ENCODE measurements at regions not wholly inside any gene's neighbourhood (a gene's known extent, or its start where the extent isn't known, plus 50 kb on each side); places are given as distances from the start of the nearest gene placed in this dataset.
"Not testable (repeated sequence)": the region's sequence is repeated elsewhere in the genome, so short reads cannot be mapped to it uniquely, and the experiment has no call there.

- H3K4me1 ChIP-seq (ENCODE audit: control insufficient read depth, insufficient read depth, low read length), result no peaks in the 10 kb centered on the region
- H3K4me3 ChIP-seq (ENCODE audit: low read length), result no peak overlapping the region
- no peak for DNase-seq
- no peak overlapping the region for H3K9ac ChIP-seq (ENCODE audit: extremely low read depth, low read length, poor library complexity, severe bottlenecking)
- TF ChIP-seq CTCF (conservative IDR thresholded peaks at IDR 0.05), result no peak
- no peaks in the 10 kb centered on the region for H3K36me3 ChIP-seq (ENCODE audit: control insufficient read depth, insufficient read depth, low read length)
- H3K36me3 Mint-ChIP-seq (ENCODE audit: low read depth), result no peaks in the 10 kb centered on the region
- no peaks in the 10 kb centered on the region for H3K27me3 ChIP-seq (ENCODE audit: control insufficient read depth, insufficient read depth, low read length, poor library complexity, severe bottlenecking)
- H3K27ac ChIP-seq (ENCODE audit: low read depth, low read length), result no peak overlapping the region
- no peak overlapping the region for H3K27ac Mint-ChIP-seq
- 93 to 100% methylated on average over 1 to 2 of the region's 2 CpGs for WGBS, 2 experiments (ENCODE audit: insufficient coverage in 1 of 2, insufficient read length in 1 of 2)
- peaks cover 5% of the 10 kb centered on the region for H3K27me3 Mint-ChIP-seq (ENCODE audit: insufficient read depth)
- no peaks in the 10 kb centered on the region for H3K9me3 ChIP-seq (ENCODE audit: control insufficient read depth, low read length)
- H3K4me3 Mint-ChIP-seq, result no peak overlapping the region
- peaks cover 2% of the 10 kb centered on the region for H3K9me3 Mint-ChIP-seq
- H3K4me1 Mint-ChIP-seq, result no peaks in the 10 kb centered on the region
Observed at GRCh38 chr9:7636309-7636708, 163.3 kb downstream of the DMAC1 start.

- H3K36me3 Mint-ChIP-seq (ENCODE audit: low read depth), result not testable (repeated sequence)
- WGBS, 2 experiments (ENCODE audit: insufficient coverage in 1 of 2, insufficient read length in 1 of 2), result 40 to 47% methylated on average over 5 to 7 of the region's 7 CpGs
Observed at GRCh38 chr9:7626571-7627029, 173.0 kb downstream of the DMAC1 start.

GRCh38 chr9:7622481-7622880 is 177.1 kb downstream of the DMAC1 start:
- Histone ChIP-seq H3K9ac (ENCODE audit: extremely low read depth, low read length, poor library complexity, severe bottlenecking) (no peak overlapping the region), H3K36me3 (ENCODE audit: control insufficient read depth, insufficient read depth, low read length) (no peaks in the 10 kb centered on the region), H3K9me3 (ENCODE audit: control insufficient read depth, low read length) (peaks cover 4% of the 10 kb centered on the region), H3K4me3 (ENCODE audit: low read length) (no peak overlapping the region), H3K27ac (ENCODE audit: low read depth, low read length) (no peak overlapping the region), H3K27me3 (ENCODE audit: control insufficient read depth, insufficient read depth, low read length, poor library complexity, severe bottlenecking) (peaks cover 21% of the 10 kb centered on the region), H3K4me1 (ENCODE audit: control insufficient read depth, insufficient read depth, low read length) (no peaks in the 10 kb centered on the region)
- peaks cover 25% of the 10 kb centered on the region for H3K27me3 Mint-ChIP-seq (ENCODE audit: insufficient read depth)
- WGBS, 2 experiments (ENCODE audit: insufficient coverage in 1 of 2, insufficient read length in 1 of 2), result 75 to 80% methylated on average over 1 to 2 of the region's 2 CpGs
- no peak overlapping the region for H3K27ac Mint-ChIP-seq
- H3K9me3 Mint-ChIP-seq, result peaks cover 3% of the 10 kb centered on the region
- TF ChIP-seq CTCF (conservative IDR thresholded peaks at IDR 0.05), result no peak
- H3K36me3 Mint-ChIP-seq (ENCODE audit: low read depth), result no peaks in the 10 kb centered on the region
- peaks cover 11% of the 10 kb centered on the region for H3K4me1 Mint-ChIP-seq
- no peak for DNase-seq
- no peak overlapping the region for H3K4me3 Mint-ChIP-seq

More at GRCh38 chr9:7626571-7627029, 173.0 kb downstream of the DMAC1 start:
- peaks cover 21% of the 10 kb centered on the region for H3K27me3 ChIP-seq (ENCODE audit: control insufficient read depth, insufficient read depth, low read length, poor library complexity, severe bottlenecking)
- H3K27me3 Mint-ChIP-seq (ENCODE audit: insufficient read depth), result peaks cover 50% of the 10 kb centered on the region
- peak overlapping the region; percentile 10 for H3K4me3 Mint-ChIP-seq
- not testable (repeated sequence) for H3K9me3 ChIP-seq (ENCODE audit: control insufficient read depth, low read length); H3K9ac ChIP-seq (ENCODE audit: extremely low read depth, low read length, poor library complexity, severe bottlenecking); H3K4me1 ChIP-seq (ENCODE audit: control insufficient read depth, insufficient read depth, low read length); H3K36me3 ChIP-seq (ENCODE audit: control insufficient read depth, insufficient read depth, low read length); H3K27ac Mint-ChIP-seq; H3K4me3 ChIP-seq (ENCODE audit: low read length); H3K27ac ChIP-seq (ENCODE audit: low read depth, low read length); H3K4me1 Mint-ChIP-seq; H3K9me3 Mint-ChIP-seq
- peak; percentile 86 for DNase-seq

- no peak overlapping the region for H3K27ac ChIP-seq (ENCODE audit: low read depth, low read length)
- Mint-ChIP-seq H3K9me3 (peaks cover 17% of the 10 kb centered on the region), H3K4me3 (no peak overlapping the region), H3K27ac (no peak overlapping the region), H3K36me3 (ENCODE audit: low read depth) (no peaks in the 10 kb centered on the region), H3K4me1 (peaks cover 4% of the 10 kb centered on the region), H3K27me3 (ENCODE audit: insufficient read depth) (peaks cover 6% of the 10 kb centered on the region)
- no peaks in the 10 kb centered on the region for H3K4me1 ChIP-seq (ENCODE audit: control insufficient read depth, insufficient read depth, low read length)
- no peak overlapping the region for H3K9ac ChIP-seq (ENCODE audit: extremely low read depth, low read length, poor library complexity, severe bottlenecking)
- H3K4me3 ChIP-seq (ENCODE audit: low read length), result no peak overlapping the region
- H3K36me3 ChIP-seq (ENCODE audit: control insufficient read depth, insufficient read depth, low read length), result no peaks in the 10 kb centered on the region
- 91 to 100% methylated on average over 1 of the region's 1 CpG for WGBS, 2 experiments (ENCODE audit: insufficient coverage in 1 of 2, insufficient read length in 1 of 2)
- no peak for TF ChIP-seq CTCF (conservative IDR thresholded peaks at IDR 0.05)
- H3K27me3 ChIP-seq (ENCODE audit: control insufficient read depth, insufficient read depth, low read length, poor library complexity, severe bottlenecking), result no peaks in the 10 kb centered on the region
- DNase-seq, result no peak
- peaks cover 5% of the 10 kb centered on the region for H3K9me3 ChIP-seq (ENCODE audit: control insufficient read depth, low read length)
Observed at GRCh38 chr9:7615344-7615743, 184.2 kb downstream of the DMAC1 start.
